ENCODE measurements at regions not wholly inside any gene's neighbourhood (a gene's known extent, or its start where the extent isn't known, plus 50 kb on each side); places are given as distances from the start of the nearest gene placed in this dataset.

DNA sequence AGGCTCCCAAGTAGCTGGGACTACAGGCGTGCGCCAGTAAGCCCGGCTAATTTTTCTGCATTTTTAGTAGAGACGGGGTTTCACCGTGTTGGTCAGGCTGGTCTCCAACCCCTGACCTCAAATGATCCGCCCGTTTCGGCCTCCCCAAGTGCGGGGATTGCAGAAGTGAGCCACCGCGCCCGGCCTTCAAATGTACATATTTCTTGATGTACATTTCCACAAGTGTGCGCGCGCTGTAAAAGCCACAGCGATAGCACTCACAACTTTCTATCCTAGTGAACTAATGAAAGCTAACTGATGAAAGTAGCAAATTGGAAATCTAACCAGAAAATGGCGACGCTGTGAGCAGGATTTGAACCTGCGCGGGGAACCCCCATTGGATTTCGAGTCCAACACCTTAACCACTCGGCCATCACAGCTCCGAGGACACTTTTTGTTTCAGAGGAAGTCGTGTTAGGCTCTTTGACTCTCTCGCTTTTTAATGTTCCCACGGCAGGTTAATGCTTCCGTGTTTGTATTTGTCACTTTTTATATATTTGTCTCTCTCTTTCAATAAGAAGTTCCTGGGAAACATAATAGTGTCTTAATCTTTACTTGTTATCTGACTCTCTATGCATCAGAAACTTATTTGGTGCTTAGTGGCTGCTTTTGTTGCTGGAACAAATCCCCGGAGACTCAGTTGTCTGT is 199.4 kb upstream of the ZNF184 start:
- TF ChIP-seq CTCF (conservative IDR thresholded peaks at IDR 0.05; ENCODE audit: low read depth in 2 of 2) (no peak), JUNB (IDR thresholded peaks at IDR 0.05; ENCODE audit: unreplicated experiment) (no peak), POLR2AphosphoS5 (IDR thresholded peaks at IDR 0.05; ENCODE audit: low read depth) (no peak), EZH2phosphoT487 (IDR thresholded peaks at IDR 0.05; ENCODE audit: unreplicated experiment) (no peak), CREB1 (CRISPR knock-in tag; IDR thresholded peaks at IDR 0.05; ENCODE audit: low read depth) (peak; percentile 29; the same call in 1 of the 2 replicates), EZH2 (IDR thresholded peaks at IDR 0.05; ENCODE audit: low read depth, unreplicated experiment) (no peak), NANOG (IDR thresholded peaks at IDR 0.05; ENCODE audit: borderline replicate concordance) (no peak), ETS1 (IDR thresholded peaks at IDR 0.05) (0 out of 2 replicates have a peak, but pooled peaks have one; percentile 44), ZNF331 (CRISPR knock-in tag; IDR thresholded peaks at IDR 0.05; ENCODE audit: low read depth) (no peak)
- TF ChIP-seq, protein P1, sequence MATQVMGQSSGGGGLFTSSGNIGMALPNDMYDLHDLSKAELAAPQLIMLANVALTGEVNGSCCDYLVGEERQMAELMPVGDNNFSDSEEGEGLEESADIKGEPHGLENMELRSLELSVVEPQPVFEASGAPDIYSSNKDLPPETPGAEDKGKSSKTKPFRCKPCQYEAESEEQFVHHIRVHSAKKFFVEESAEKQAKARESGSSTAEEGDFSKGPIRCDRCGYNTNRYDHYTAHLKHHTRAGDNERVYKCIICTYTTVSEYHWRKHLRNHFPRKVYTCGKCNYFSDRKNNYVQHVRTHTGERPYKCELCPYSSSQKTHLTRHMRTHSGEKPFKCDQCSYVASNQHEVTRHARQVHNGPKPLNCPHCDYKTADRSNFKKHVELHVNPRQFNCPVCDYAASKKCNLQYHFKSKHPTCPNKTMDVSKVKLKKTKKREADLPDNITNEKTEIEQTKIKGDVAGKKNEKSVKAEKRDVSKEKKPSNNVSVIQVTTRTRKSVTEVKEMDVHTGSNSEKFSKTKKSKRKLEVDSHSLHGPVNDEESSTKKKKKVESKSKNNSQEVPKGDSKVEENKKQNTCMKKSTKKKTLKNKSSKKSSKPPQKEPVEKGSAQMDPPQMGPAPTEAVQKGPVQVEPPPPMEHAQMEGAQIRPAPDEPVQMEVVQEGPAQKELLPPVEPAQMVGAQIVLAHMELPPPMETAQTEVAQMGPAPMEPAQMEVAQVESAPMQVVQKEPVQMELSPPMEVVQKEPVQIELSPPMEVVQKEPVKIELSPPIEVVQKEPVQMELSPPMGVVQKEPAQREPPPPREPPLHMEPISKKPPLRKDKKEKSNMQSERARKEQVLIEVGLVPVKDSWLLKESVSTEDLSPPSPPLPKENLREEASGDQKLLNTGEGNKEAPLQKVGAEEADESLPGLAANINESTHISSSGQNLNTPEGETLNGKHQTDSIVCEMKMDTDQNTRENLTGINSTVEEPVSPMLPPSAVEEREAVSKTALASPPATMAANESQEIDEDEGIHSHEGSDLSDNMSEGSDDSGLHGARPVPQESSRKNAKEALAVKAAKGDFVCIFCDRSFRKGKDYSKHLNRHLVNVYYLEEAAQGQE (IDR thresholded peaks at IDR 0.05; ENCODE audit: unreplicated experiment) = no peak
